Frontal cortex (tissue), 3 donors: ENCODE measurements at regions not wholly inside any gene's neighbourhood (a gene's known extent, or its start where the extent isn't known, plus 50 kb on each side); places are given as distances from the start of the nearest gene placed in this dataset.

Experiments
- DNase-seq, 2 donors: peaks; one replicate each; pipeline ENCODE4 v3.0.0; 2012; ENCODE audit warnings: low spot score in 2 of 2
- FAIRE-seq: peaks from 2 replicates; lab custom pipeline; 2012; peaks lifted over from hg19 to GRCh38; lab: Jason Lieb, UNC
- donor health status: control.
- donor health status: control.
- donor health status: control.

GRCh38 chr5:171578049-171578828, 158.8 kb downstream of the FGF18 start:
- no peak for DNase-seq
- FAIRE-seq = no peak

- DNase-seq (no peak), FAIRE-seq (no peak)
These were observed 159.5 kb downstream of the FGF18 start for GRCh38 chr5:171578829-171579491.

GRCh38 chr5:171579976-171580411, 160.5 kb downstream of the FGF18 start:
- no peak for FAIRE-seq
- DNase-seq = no peak

- FAIRE-seq (no peak), DNase-seq (no peak)
These were observed 161.2 kb downstream of the FGF18 start for GRCh38 chr5:171580502-171581265.

- FAIRE-seq = no peak
- no peak for DNase-seq
These were observed 162.3 kb downstream of the FGF18 start for GRCh38 chr5:171581781-171582180.

GRCh38 chr5:171582849-171583248, 163.4 kb downstream of the FGF18 start:
- DNase-seq = no peak
- no peak for FAIRE-seq

- DNase-seq = no peak
- no peak for FAIRE-seq
These were observed 166.5 kb downstream of the FGF18 start for GRCh38 chr5:171585981-171586380.

GRCh38 chr5:171586436-171586835, 167.0 kb downstream of the FGF18 start:
- FAIRE-seq (no peak), DNase-seq (no peak)

GRCh38 chr5:171588046-171588445, 168.6 kb downstream of the FGF18 start:
- FAIRE-seq (no peak), DNase-seq (no peak)

- DNase-seq (no peak), FAIRE-seq (no peak)
These were observed 169.3 kb downstream of the FGF18 start for GRCh38 chr5:171588790-171589189.

GRCh38 chr5:171589461-171589860, 170.0 kb downstream of the FGF18 start:
- no peak for FAIRE-seq
- no peak for DNase-seq

GRCh38 chr5:171592076-171592475, 172.6 kb downstream of the FGF18 start:
- DNase-seq (no peak), FAIRE-seq (no peak)

- FAIRE-seq = no peak
- no peak for DNase-seq
These were observed 173.3 kb downstream of the FGF18 start for GRCh38 chr5:171592736-171593135.

- DNase-seq (no peak), FAIRE-seq (no peak)
These were observed 174.0 kb downstream of the FGF18 start for GRCh38 chr5:171593401-171593800.

GRCh38 chr5:171593976-171594375, 174.5 kb downstream of the FGF18 start:
- FAIRE-seq (no peak), DNase-seq (no peak)

- no peak for FAIRE-seq
These were observed 176.0 kb downstream of the FGF18 start for GRCh38 chr5:171595401-171595800.

GRCh38 chr5:171595801-171596231, 176.4 kb downstream of the FGF18 start:
- DNase-seq (no peak), FAIRE-seq (no peak)

More at GRCh38 chr5:171595401-171595800, 176.0 kb downstream of the FGF18 start:
- DNase-seq = no peak

GRCh38 chr5:171596391-171596878, 177.0 kb downstream of the FGF18 start:
- FAIRE-seq (no peak), DNase-seq (no peak)

- no peak for FAIRE-seq
- DNase-seq = no peak
These were observed 178.6 kb downstream of the FGF18 start for GRCh38 chr5:171597946-171598640.

- DNase-seq (no peak), FAIRE-seq (no peak)
These were observed 179.2 kb downstream of the FGF18 start for GRCh38 chr5:171598641-171599152.
